Activated gamma-delta T cell treated with Interleukin-2 at 50 U/mL for 16 hours (primary cell): ENCODE measurements at regions not wholly inside any gene's neighbourhood (a gene's known extent, or its start where the extent isn't known, plus 50 kb on each side); places are given as distances from the start of the nearest gene placed in this dataset.
A peak's percentile ranks its signal among the peaks of the same experiment; 100 is the strongest.
"Not testable (repeated sequence)": the region's sequence is repeated elsewhere in the genome, so short reads cannot be mapped to it uniquely, and the experiment has no call there.

Source experiments
- DNase-seq: peaks from one replicate; pipeline ENCODE4 v3.0.0-alpha.2; 2020

GRCh38 chr14:22131749-22132476 lies 457.1 kb downstream of the DAD1 start:
- DNase-seq = peak; percentile 11

- DNase-seq = no peak
These were observed 450.5 kb upstream of the OR4E1 start for GRCh38 chr14:22124073-22124613.

GRCh38 chr14:22122829-22123560 lies 449.4 kb upstream of the OR4E1 start:
- DNase-seq = no peak

- no peak for DNase-seq
These were observed 448.7 kb upstream of the OR4E1 start for GRCh38 chr14:22122227-22122818.

GRCh38 chr14:22118899-22119477 lies 445.4 kb upstream of the OR4E1 start:
- no peak for DNase-seq

GRCh38 chr14:22113401-22113800 lies 439.8 kb upstream of the OR4E1 start:
- DNase-seq = no peak

GRCh38 chr14:22112004-22112403 lies 438.4 kb upstream of the OR4E1 start:
- DNase-seq = peak; percentile 27

GRCh38 chr14:22107753-22108152 lies 434.1 kb upstream of the OR4E1 start:
- DNase-seq = no peak

- DNase-seq = no peak
These were observed 433.4 kb upstream of the OR4E1 start for GRCh38 chr14:22106700-22107697.

GRCh38 chr14:22105624-22106006 lies 432.0 kb upstream of the OR4E1 start:
- no peak for DNase-seq

- DNase-seq = no peak
These were observed 431.5 kb upstream of the OR4E1 start for GRCh38 chr14:22105006-22105623.

- DNase-seq = not testable (repeated sequence)
These were observed 427.1 kb upstream of the OR4E1 start for GRCh38 chr14:22100764-22101120.

- DNase-seq = peak; percentile 56
These were observed 426.5 kb upstream of the OR4E1 start for GRCh38 chr14:22099942-22100763.

GRCh38 chr14:22098435-22098834 lies 424.8 kb upstream of the OR4E1 start:
- no peak for DNase-seq

GRCh38 chr14:22097586-22098292 lies 424.1 kb upstream of the OR4E1 start:
- no peak for DNase-seq

- DNase-seq = no peak
These were observed 423.5 kb upstream of the OR4E1 start for GRCh38 chr14:22097072-22097471.

GRCh38 chr14:22096514-22096895 lies 422.9 kb upstream of the OR4E1 start:
- no peak for DNase-seq

- DNase-seq = peak; percentile 55
These were observed 422.4 kb upstream of the OR4E1 start for GRCh38 chr14:22095860-22096513.

- no peak for DNase-seq
These were observed 416.3 kb upstream of the OR4E1 start for GRCh38 chr14:22089940-22090339.
